Right cardiac atrium (tissue), 5 donors: ENCODE measurements at regions not wholly inside any gene's neighbourhood (a gene's known extent, or its start where the extent isn't known, plus 50 kb on each side); places are given as distances from the start of the nearest gene placed in this dataset.
"Not testable (repeated sequence)": the region's sequence is repeated elsewhere in the genome, so short reads cannot be mapped to it uniquely, and the experiment has no call there.

Experiments
- ATAC-seq, 2 donors: fragments of 200-7000 bp; cut with Tn5 transposase; one replicate each; pipeline versions ENCODE4 v1.8.0 to v1.9.1; 2020; ENCODE audit warnings: moderate library complexity in 2 of 2, mild to moderate bottlenecking in 1 of 2
- DNase-seq, 3 donors: peaks; one replicate each; pipeline ENCODE4 v3.0.0-alpha.2; 2020
- H3K27ac ChIP-seq: one replicate; pipeline ENCODE4 v1.5.1; 2013; ENCODE audit warnings: mild to moderate bottlenecking, low read length, control low read depth, moderate library complexity
- H3K27me3 ChIP-seq: one replicate; pipeline ENCODE4 v1.6.1; 2013; ENCODE audit not compliant: control insufficient read depth, insufficient read depth
- H3K4me1 ChIP-seq: one replicate; pipeline ENCODE4 v1.6.1; 2013; ENCODE audit warnings: low read length; ENCODE audit not compliant: control insufficient read depth, insufficient read depth
- H3K4me3 ChIP-seq: one replicate; pipeline ENCODE4 v1.5.1; 2013; ENCODE audit warnings: low read length, control low read depth
- H3K9me3 ChIP-seq: one replicate; pipeline ENCODE4 v1.6.1; 2013; ENCODE audit warnings: low read length; ENCODE audit not compliant: control insufficient read depth
- WGBS: extraction: QIAGEN DNeasy Blood & Tissue Kit; methylation state at CpG from one replicate; pipeline ENCODE4 v1.1.7; 2013; 5-methylcytosine and 5-hydroxymethylcytosine counted together
- intact Hi-C, 4 donors: fragments of 100-400 bp; cut with DNase I; formaldehyde crosslinking; loops; one replicate each; pipeline versions ENCODE4 v1.11.0 to v1.14.0; 2022 to 2023
- donor health status: healthy with polysubstance abuse.
- donor health status: DM: no; HTN: yes; CAD: no.
- donor health status: DM: no; HTN: no; CAD: no.
- donor health status: DM: no; HTN: yes; CAD: no; lungs with severe emphysema.
- donor health status: DM: yes; HTN: yes; CAD: no.

- H3K4me1 ChIP-seq, result no peaks in the 10 kb centered on the region
- ATAC-seq, result no peak
- 89% methylated on average over 2 of the region's 2 CpGs for WGBS
- intact Hi-C loops, result no loop called here
- no peaks in the 10 kb centered on the region for H3K27me3 ChIP-seq
- DNase-seq, result no peak
- H3K9me3 ChIP-seq, result no peaks in the 10 kb centered on the region
- no peak overlapping the region for H3K4me3 ChIP-seq
- no peak overlapping the region for H3K27ac ChIP-seq
Measured at GRCh38 chr13:48827709-48828108, 148.0 kb upstream of the FNDC3A start.

GRCh38 chr13:48828962-48829411, 146.7 kb upstream of the FNDC3A start:
- H3K9me3 ChIP-seq, result no peaks in the 10 kb centered on the region
- no peak for DNase-seq
- H3K27me3 ChIP-seq, result no peaks in the 10 kb centered on the region
- no peak for ATAC-seq
- WGBS, result 72% methylated on average over 2 of the region's 2 CpGs
- H3K27ac ChIP-seq, result no peak overlapping the region
- intact Hi-C loops, result no loop called here
- no peaks in the 10 kb centered on the region for H3K4me1 ChIP-seq
- no peak overlapping the region for H3K4me3 ChIP-seq

GRCh38 chr13:48829536-48829935, 146.2 kb upstream of the FNDC3A start:
- H3K27me3 ChIP-seq, result no peaks in the 10 kb centered on the region
- H3K4me1 ChIP-seq, result no peaks in the 10 kb centered on the region
- intact Hi-C loops, result no loop called here
- no peak for ATAC-seq
- 71% methylated on average over 1 of the region's 1 CpG for WGBS
- H3K4me3 ChIP-seq, result no peak overlapping the region
- no peak overlapping the region for H3K27ac ChIP-seq
- no peaks in the 10 kb centered on the region for H3K9me3 ChIP-seq
- no peak for DNase-seq

GRCh38 chr13:48831248-48831647, 144.5 kb upstream of the FNDC3A start:
- DNase-seq (no peak), ATAC-seq (no peak)
- H3K4me3 ChIP-seq, result no peak overlapping the region
- no peaks in the 10 kb centered on the region for H3K9me3 ChIP-seq
- H3K27ac ChIP-seq, result no peak overlapping the region
- WGBS, result 94% methylated on average over 7 of the region's 7 CpGs
- intact Hi-C loops, result no loop called here
- no peaks in the 10 kb centered on the region for H3K27me3 ChIP-seq
- no peaks in the 10 kb centered on the region for H3K4me1 ChIP-seq

- no peak overlapping the region for H3K27ac ChIP-seq
- no peaks in the 10 kb centered on the region for H3K27me3 ChIP-seq
- H3K9me3 ChIP-seq, result no peaks in the 10 kb centered on the region
- H3K4me3 ChIP-seq, result no peak overlapping the region
- intact Hi-C loops, result no loop called here
- DNase-seq (no peak), ATAC-seq (no peak)
- H3K4me1 ChIP-seq, result no peaks in the 10 kb centered on the region
- 77% methylated on average over 3 of the region's 3 CpGs for WGBS
Measured at GRCh38 chr13:48833412-48833811, 142.3 kb upstream of the FNDC3A start.

- ATAC-seq, intact Hi-C loops, H3K27me3 ChIP-seq, H3K4me3 ChIP-seq, H3K9me3 ChIP-seq, DNase-seq, H3K27ac ChIP-seq, H3K4me1 ChIP-seq: not testable (repeated sequence)
- WGBS, result 97% methylated on average over 5 of the region's 5 CpGs
Measured at GRCh38 chr13:48835326-48835725, 140.4 kb upstream of the FNDC3A start.

GRCh38 chr13:48838193-48838973, 137.3 kb upstream of the FNDC3A start:
- H3K27me3 ChIP-seq, result no peaks in the 10 kb centered on the region
- H3K27ac ChIP-seq, result no peak overlapping the region
- no peak overlapping the region for H3K4me3 ChIP-seq
- DNase-seq (no peak), ATAC-seq (no peak)
- WGBS, result 33% methylated on average over 5 of the region's 5 CpGs
- no peaks in the 10 kb centered on the region for H3K9me3 ChIP-seq
- intact Hi-C loops, result no loop called here
- H3K4me1 ChIP-seq, result no peaks in the 10 kb centered on the region

GRCh38 chr13:48839171-48839570, 136.5 kb upstream of the FNDC3A start:
- Histone ChIP-seq H3K27ac (no peak overlapping the region), H3K4me1 (no peaks in the 10 kb centered on the region), H3K27me3 (no peaks in the 10 kb centered on the region), H3K9me3 (no peaks in the 10 kb centered on the region), H3K4me3 (no peak overlapping the region)
- 64% methylated on average over 3 of the region's 3 CpGs for WGBS
- DNase-seq, result no peak
- no peak for ATAC-seq
- intact Hi-C loops, result no loop called here

- H3K9me3 ChIP-seq, result no peaks in the 10 kb centered on the region
- no peaks in the 10 kb centered on the region for H3K4me1 ChIP-seq
- intact Hi-C loops, result no loop called here
- H3K4me3 ChIP-seq, result no peak overlapping the region
- 85% methylated on average over 1 of the region's 1 CpG for WGBS
- no peak for DNase-seq
- no peak for ATAC-seq
- no peak overlapping the region for H3K27ac ChIP-seq
- no peaks in the 10 kb centered on the region for H3K27me3 ChIP-seq
Measured at GRCh38 chr13:48840366-48840765, 135.3 kb upstream of the FNDC3A start.

GRCh38 chr13:48842316-48842715, 133.4 kb upstream of the FNDC3A start:
- DNase-seq, result no peak
- Histone ChIP-seq H3K4me1 (no peaks in the 10 kb centered on the region), H3K4me3 (no peak overlapping the region), H3K27me3 (no peaks in the 10 kb centered on the region), H3K9me3 (no peaks in the 10 kb centered on the region), H3K27ac (no peak overlapping the region)
- intact Hi-C loops, result no loop called here
- no peak for ATAC-seq

GRCh38 chr13:48843630-48844380, 131.9 kb upstream of the FNDC3A start:
- ATAC-seq (no peak), DNase-seq (no peak)
- WGBS, result 83% methylated on average over 3 of the region's 3 CpGs

More at GRCh38 chr13:48843630-48844380, 131.9 kb upstream of the FNDC3A start:
- intact Hi-C loops, result no loop called here
- Histone ChIP-seq H3K4me1 (no peaks in the 10 kb centered on the region), H3K27ac (no peak overlapping the region), H3K27me3 (no peaks in the 10 kb centered on the region), H3K4me3 (no peak overlapping the region), H3K9me3 (no peaks in the 10 kb centered on the region)
